Common myeloid progenitor, CD34-positive (primary cell): ENCODE measurements at regions not wholly inside any gene's neighbourhood (a gene's known extent, or its start where the extent isn't known, plus 50 kb on each side); places are given as distances from the start of the nearest gene placed in this dataset.

Experiments
- CTCF ChIA-PET: fragments of 350-600 bp; sonication (Branson Sonifier 250); formaldehyde crosslinking; loops from one replicate; lab custom pipeline; 2021; ENCODE audit warnings: antibody characterized with exemption; lab: Charles Lee
- POLR2A ChIA-PET: fragments of 350-600 bp; sonication (Branson Sonifier 250); formaldehyde crosslinking; loops from one replicate; lab custom pipeline; 2021; ENCODE audit warnings: antibody characterized with exemption; lab: Charles Lee
- DNase-seq, 3 donors: peaks; one replicate each; pipeline versions ENCODE4 v3.0.0 to v3.0.0-alpha.2; 2013
- H3K27ac ChIP-seq, 2 experiments: 1 replicate in 1 of 2; 2 replicates in 1 of 2; pipeline ENCODE4 v1.7.0; 2013; ENCODE audit warnings: inconsistent platforms in 2 of 2, low read length in 2 of 2, mild to moderate bottlenecking in 2 of 2, low read depth in 1 of 2, moderate library complexity in 1 of 2; ENCODE audit not compliant: severe bottlenecking in 2 of 2, insufficient read depth in 1 of 2, poor library complexity in 1 of 2
- H3K27me3 ChIP-seq, 5 experiments: replicated peaks in 2 of 5; 1 replicate in 3 of 5; 2 replicates in 2 of 5; pipeline versions ENCODE4 v1.6.1 to v1.7.0; 2013; ENCODE audit warnings: low read length in 4 of 5, mild to moderate bottlenecking in 2 of 5, moderate library complexity in 2 of 5, inconsistent platforms in 1 of 5; ENCODE audit not compliant: insufficient read depth in 5 of 5, control insufficient read depth in 4 of 5
- H3K36me3 ChIP-seq, 4 experiments: 1 replicate in 2 of 4; 2 replicates in 2 of 4; pipeline versions ENCODE4 v1.6.1 to v1.7.0; 2013; ENCODE audit warnings: low read length in 3 of 4, control low read depth in 1 of 4, mild to moderate bottlenecking in 1 of 4; ENCODE audit not compliant: control insufficient read depth in 4 of 4, insufficient read depth in 4 of 4
- H3K4me1 ChIP-seq, 4 experiments: 1 replicate in 3 of 4; 2 replicates in 1 of 4; pipeline versions ENCODE4 v1.6.1 to v1.7.1; 2013; ENCODE audit warnings: low read length in 3 of 4, mild to moderate bottlenecking in 3 of 4, control low read depth in 1 of 4, inconsistent platforms in 1 of 4, moderate library complexity in 1 of 4; ENCODE audit not compliant: control insufficient read depth in 4 of 4, insufficient read depth in 4 of 4; ENCODE audit errors: control extremely low read depth in 1 of 4
- H3K4me3 ChIP-seq, 7 experiments: 1 replicate in 4 of 7; 2 replicates in 3 of 7; pipeline versions ENCODE4 v1.5.1 to v1.7.0; 2013; ENCODE audit warnings: mild to moderate bottlenecking in 7 of 7, low read length in 6 of 7, moderate library complexity in 6 of 7, inconsistent platforms in 2 of 7, low read depth in 2 of 7, control low read depth in 1 of 7; ENCODE audit not compliant: insufficient read depth in 4 of 7, control insufficient read depth in 1 of 7; ENCODE audit errors: extremely low read depth in 1 of 7
- H3K9me3 ChIP-seq, 5 experiments: 1 replicate in 4 of 5; 2 replicates in 1 of 5; pipeline versions ENCODE4 v1.6.1 to v1.7.1; 2013; ENCODE audit warnings: low read length in 4 of 5, mild to moderate bottlenecking in 2 of 5, inconsistent platforms in 1 of 5, low read depth in 1 of 5, moderate library complexity in 1 of 5; ENCODE audit not compliant: control insufficient read depth in 4 of 5, insufficient read depth in 2 of 5; ENCODE audit errors: control extremely low read depth in 1 of 5
- WGBS: methylation state at CpG from one replicate; pipeline ENCODE4 v1.1.5; 2013; ENCODE audit not compliant: insufficient coverage; 5-methylcytosine and 5-hydroxymethylcytosine counted together

DNA sequence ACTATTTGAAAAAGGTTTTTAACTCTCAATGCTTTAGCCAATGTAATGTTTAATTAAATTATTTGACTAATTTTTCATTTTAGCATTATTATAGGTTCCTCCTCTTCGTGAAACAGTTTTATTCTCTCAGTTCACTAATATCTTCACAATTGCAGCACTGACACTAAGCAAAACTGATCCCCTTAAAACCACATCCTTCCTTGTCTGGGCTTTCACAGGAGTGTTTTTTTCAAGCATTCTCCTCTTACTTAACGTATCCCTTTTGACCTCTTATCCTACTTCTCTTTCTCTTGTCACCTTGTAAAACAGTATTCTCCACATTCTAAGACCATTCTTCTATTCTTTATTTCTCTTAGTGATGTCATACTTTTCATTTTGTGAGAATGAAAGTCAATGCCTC, 112.8 kb downstream of the DSC3 start:
- POLR2A ChIA-PET = no interaction called here
- Histone ChIP-seq H3K27ac (no peak overlapping the region), H3K9me3 (no peaks in the 10 kb centered on the region), H3K27me3 (no peaks in the 10 kb centered on the region), H3K4me3 (no peak overlapping the region), H3K4me1 (peaks cover 0 to 10% (median 6%) of the 10 kb centered on the region in 4 experiments), H3K36me3 (no peaks in the 10 kb centered on the region)
- WGBS = 0% methylated on average over 2 of the region's 2 CpGs
- CTCF ChIA-PET = no interaction called here
- DNase-seq = peak in 2 of 3 donors; percentile 18 to 29

DNA sequence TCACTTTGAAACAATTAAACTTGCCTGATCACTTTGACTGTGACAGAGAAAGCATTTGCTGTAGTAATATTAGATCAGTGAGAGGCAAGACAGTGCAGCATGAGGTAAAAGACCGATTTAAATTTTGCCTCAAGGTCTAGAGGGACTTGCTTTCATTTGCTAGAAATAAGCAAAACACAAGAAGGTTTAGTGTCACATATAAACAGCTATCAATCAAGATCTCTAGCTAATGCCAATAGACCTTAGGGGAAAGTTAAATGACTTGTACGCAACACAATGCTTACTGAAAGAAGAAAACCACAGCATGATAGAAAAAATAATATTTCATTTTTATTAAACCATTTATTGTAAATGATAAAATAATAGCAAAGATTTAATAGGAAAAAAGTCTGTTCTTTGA, 113.5 kb downstream of the DSC3 start:
- H3K9me3 ChIP-seq = no peaks in the 10 kb centered on the region
- H3K36me3 ChIP-seq = no peaks in the 10 kb centered on the region
- no peaks in the 10 kb centered on the region for H3K27me3 ChIP-seq
- no peak overlapping the region for H3K27ac ChIP-seq
- H3K4me1 ChIP-seq = peaks cover 0 to 10% (median 6%) of the 10 kb centered on the region in 4 experiments
- ChIA-PET POLR2A (no interaction called here), CTCF (no interaction called here)
- WGBS = no CpG with 5 or more reads among the region's 2 CpGs
- no peak for DNase-seq
- H3K4me3 ChIP-seq = no peak overlapping the region

DNA sequence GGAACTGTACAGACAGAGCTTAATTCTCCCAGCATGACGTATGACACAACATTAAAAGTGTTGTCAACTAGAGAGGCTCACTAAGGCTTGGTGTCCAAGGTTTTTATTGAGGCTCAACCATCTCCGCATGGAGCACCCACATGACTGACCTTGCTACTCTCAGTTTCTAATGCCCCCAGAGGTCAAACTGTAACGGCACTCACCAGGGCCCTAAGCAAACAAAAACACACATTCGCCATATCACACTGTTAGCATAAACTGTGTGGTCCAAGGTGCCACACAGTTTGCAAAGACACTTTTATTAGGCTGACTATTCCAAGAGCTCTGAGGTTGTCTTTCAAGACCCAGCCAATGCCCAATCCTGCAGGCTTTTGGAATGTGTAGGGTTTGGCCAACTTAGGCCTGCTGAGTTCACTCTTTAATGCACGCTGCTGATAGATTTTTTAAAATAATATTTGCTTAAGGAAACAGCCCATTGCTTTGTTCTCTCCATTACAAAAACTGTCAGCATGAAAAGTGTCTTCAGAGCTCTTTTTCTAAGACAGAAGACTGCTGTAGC, 114.9 kb downstream of the DSC3 start:
- WGBS = 100% methylated on average over 4 of the region's 5 CpGs
- ChIA-PET POLR2A (no interaction called here), CTCF (no interaction called here)
- Histone ChIP-seq H3K27me3 (no peaks in the 10 kb centered on the region), H3K9me3 (no peaks in the 10 kb centered on the region), H3K4me3 (no peak overlapping the region), H3K4me1 (peaks cover 0 to 10% (median 6%) of the 10 kb centered on the region in 4 experiments), H3K27ac (no peak overlapping the region), H3K36me3 (no peaks in the 10 kb centered on the region)
- DNase-seq = no peak

DNA sequence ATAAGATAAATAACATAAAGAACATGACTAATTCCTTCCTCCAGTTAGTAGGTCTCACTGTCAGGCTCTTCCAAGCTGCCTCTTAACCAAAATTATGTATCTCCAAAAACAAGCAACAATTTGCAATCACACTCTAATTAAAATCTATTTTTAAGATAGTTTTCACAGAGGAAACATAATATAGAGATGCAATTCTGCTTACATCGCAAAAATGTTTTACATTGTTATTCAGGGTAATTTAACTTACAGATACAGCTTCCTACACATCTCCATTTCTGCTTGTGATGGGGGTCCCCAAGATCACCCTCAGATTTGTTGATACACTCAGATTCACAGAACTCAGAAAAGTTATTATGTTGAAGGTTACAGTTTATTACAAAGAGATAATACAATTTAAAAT, 115.5 kb downstream of the DSC3 start:
- H3K27me3 ChIP-seq = no peaks in the 10 kb centered on the region
- H3K4me1 ChIP-seq = peaks cover 0 to 10% (median 6%) of the 10 kb centered on the region in 4 experiments
- ChIA-PET CTCF (no interaction called here), POLR2A (no interaction called here)
- H3K36me3 ChIP-seq = no peaks in the 10 kb centered on the region
- H3K27ac ChIP-seq = no peak overlapping the region
- WGBS = no CpG with 5 or more reads among the region's 1 CpG
- no peak overlapping the region for H3K4me3 ChIP-seq
- no peak for DNase-seq
- H3K9me3 ChIP-seq = no peaks in the 10 kb centered on the region

DNA sequence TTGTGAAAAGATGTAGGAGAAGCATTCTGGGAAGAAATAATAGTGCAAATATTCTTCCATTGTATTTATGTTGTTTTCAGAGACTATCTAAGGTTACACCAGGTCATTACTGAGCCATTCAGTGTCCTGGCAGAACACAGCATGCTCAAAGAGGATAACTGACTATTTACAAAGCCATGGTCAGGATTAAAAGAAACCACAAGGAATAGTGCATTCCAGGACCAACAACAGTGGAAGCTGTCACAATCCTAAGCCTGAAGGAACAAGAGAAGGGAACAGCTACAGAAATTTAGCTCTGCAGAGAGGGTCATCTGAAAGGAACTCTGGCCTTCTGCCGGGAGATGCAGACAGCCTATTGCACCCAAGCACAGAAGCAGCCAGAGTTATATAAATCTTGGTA, 116.7 kb downstream of the DSC3 start:
- Histone ChIP-seq H3K4me1 (peaks cover 0 to 10% (median 6%) of the 10 kb centered on the region in 4 experiments), H3K9me3 (no peaks in the 10 kb centered on the region), H3K27ac (no peak overlapping the region), H3K36me3 (no peaks in the 10 kb centered on the region), H3K4me3 (no peak overlapping the region), H3K27me3 (no peaks in the 10 kb centered on the region)
- no peak for DNase-seq
- ChIA-PET CTCF (no interaction called here), POLR2A (no interaction called here)
- WGBS = no CpG with 5 or more reads among the region's 1 CpG

DNA sequence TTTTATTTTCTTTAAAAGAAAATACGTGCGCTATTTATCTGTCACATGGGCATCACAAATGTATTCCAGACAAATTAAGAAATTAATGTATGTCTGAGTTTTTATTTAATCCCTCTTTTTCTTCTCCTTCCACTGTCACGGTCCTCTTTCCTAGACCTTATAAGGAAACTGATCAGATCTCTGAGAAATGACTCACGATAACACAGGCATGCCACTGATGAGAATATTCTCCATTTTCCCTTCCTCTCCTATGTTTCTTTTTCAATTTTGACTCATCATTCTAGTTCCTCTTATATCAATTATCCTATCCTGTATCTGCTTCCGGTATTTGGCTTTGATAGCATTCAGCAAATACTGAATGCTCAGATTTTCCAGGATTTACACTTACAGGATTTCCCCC, 121.8 kb downstream of the DSC3 start:
- Histone ChIP-seq H3K4me3 (no peak overlapping the region), H3K27ac (no peak overlapping the region), H3K27me3 (no peaks in the 10 kb centered on the region), H3K9me3 (no peaks in the 10 kb centered on the region), H3K4me1 (no peaks in the 10 kb centered on the region), H3K36me3 (no peaks in the 10 kb centered on the region)
- ChIA-PET POLR2A (no interaction called here), CTCF (no interaction called here)
- no peak for DNase-seq
- WGBS = 97% methylated on average over 2 of the region's 5 CpGs

DNA sequence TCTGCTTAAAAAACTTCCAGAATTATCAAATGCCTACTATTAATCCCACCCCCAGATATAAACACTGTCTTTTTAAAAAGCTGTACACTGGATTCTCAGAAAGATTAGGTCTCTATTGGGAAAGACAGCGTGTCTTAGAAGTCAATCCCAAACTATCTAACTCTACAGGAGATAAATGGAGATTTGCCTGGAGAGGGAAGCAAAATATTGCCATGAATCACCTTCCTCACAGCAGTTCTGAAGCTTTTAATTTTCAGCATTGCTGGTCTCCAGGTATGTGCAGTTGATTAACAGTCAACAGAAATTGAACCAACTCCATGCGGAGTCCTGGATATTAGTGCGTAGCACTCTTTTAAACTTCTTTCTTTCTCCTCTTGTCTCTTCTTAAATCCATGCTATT, 122.2 kb downstream of the DSC3 start:
- POLR2A ChIA-PET = no interaction called here
- no peak overlapping the region for H3K4me3 ChIP-seq
- CTCF ChIA-PET = no interaction called here
- no peaks in the 10 kb centered on the region for H3K4me1 ChIP-seq
- H3K27me3 ChIP-seq = no peaks in the 10 kb centered on the region
- H3K9me3 ChIP-seq = no peaks in the 10 kb centered on the region
- no peak for DNase-seq
- H3K27ac ChIP-seq = no peak overlapping the region
- no peaks in the 10 kb centered on the region for H3K36me3 ChIP-seq
- no CpG with 5 or more reads among the region's 3 CpGs for WGBS
